ENCODE measurements at regions not wholly inside any gene's neighbourhood (a gene's known extent, or its start where the extent isn't known, plus 50 kb on each side); places are given as distances from the start of the nearest gene placed in this dataset.
A peak's percentile ranks its signal among the peaks of the same experiment; 100 is the strongest.

DNA sequence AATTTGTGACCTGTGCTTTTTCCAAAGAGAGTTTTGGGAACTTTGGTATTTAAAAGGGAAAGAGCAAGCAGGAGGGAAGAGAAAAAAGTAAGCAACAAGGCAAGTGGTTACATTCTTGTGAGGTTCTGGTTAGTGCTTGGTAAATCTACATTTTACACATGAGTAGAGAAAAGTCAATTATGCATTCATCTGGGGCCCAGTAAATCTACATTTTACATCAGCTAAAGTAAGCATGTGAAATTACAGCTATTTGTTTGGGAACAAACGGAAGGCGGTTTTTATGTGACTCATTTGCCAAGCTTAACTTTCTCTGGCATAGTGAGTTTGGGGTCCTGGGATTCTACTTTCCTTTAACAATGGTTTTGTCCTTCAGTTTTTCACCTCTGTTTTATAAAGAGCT, 102.2 kb downstream of the SNX18 start:
- no peak for DNase-seq
- Histone ChIP-seq H3K27me3 (no peaks in the 10 kb centered on the region), H3K9me3 (no peaks in the 10 kb centered on the region), H3K4me3 (no peak overlapping the region), H3K27ac (no peak overlapping the region), H3K4me1 (no peaks in the 10 kb centered on the region), H3K36me3 (no peaks in the 10 kb centered on the region)
- TF ChIP-seq POLR2A (IDR thresholded peaks at IDR 0.05) (no peak), CTCF (IDR thresholded peaks at IDR 0.05) (no peak)

GRCh38 chr5:54616518-54617220, 99.1 kb downstream of the SNX18 start:
- no peak overlapping the region for H3K4me3 ChIP-seq
- no peaks in the 10 kb centered on the region for H3K9me3 ChIP-seq
- H3K27ac ChIP-seq = peak overlapping the region in 1 of 4 donors; percentile 19
- H3K27me3 ChIP-seq = no peaks in the 10 kb centered on the region
- DNase-seq = no peak
- no peaks in the 10 kb centered on the region for H3K36me3 ChIP-seq
- no peaks in the 10 kb centered on the region for H3K4me1 ChIP-seq
- TF ChIP-seq POLR2A (IDR thresholded peaks at IDR 0.05) = no peak

GRCh38 chr5:54616031-54616430, 98.5 kb downstream of the SNX18 start:
- Histone ChIP-seq H3K27me3 (no peaks in the 10 kb centered on the region), H3K27ac (peak overlapping the region in 1 of 4 donors; percentile 19), H3K4me3 (no peak overlapping the region), H3K9me3 (no peaks in the 10 kb centered on the region), H3K4me1 (no peaks in the 10 kb centered on the region), H3K36me3 (no peaks in the 10 kb centered on the region)
- TF ChIP-seq CTCF (IDR thresholded peaks at IDR 0.05) (no peak), POLR2A (IDR thresholded peaks at IDR 0.05) (no peak)
- peak in 1 of 3 donors; percentile 60 for DNase-seq

GRCh38 chr5:54615381-54615780, 97.8 kb downstream of the SNX18 start:
- Histone ChIP-seq H3K4me3 (no peak overlapping the region), H3K9me3 (no peaks in the 10 kb centered on the region), H3K27me3 (no peaks in the 10 kb centered on the region), H3K36me3 (no peaks in the 10 kb centered on the region), H3K4me1 (no peaks in the 10 kb centered on the region), H3K27ac (no peak overlapping the region)
- DNase-seq = no peak
- no peak for TF ChIP-seq CTCF (IDR thresholded peaks at IDR 0.05)
- no peak for TF ChIP-seq POLR2A (IDR thresholded peaks at IDR 0.05)

- Histone ChIP-seq H3K27me3 (no peaks in the 10 kb centered on the region), H3K4me1 (no peaks in the 10 kb centered on the region), H3K36me3 (no peaks in the 10 kb centered on the region), H3K9me3 (no peaks in the 10 kb centered on the region), H3K4me3 (no peak overlapping the region), H3K27ac (no peak overlapping the region)
- no peak for DNase-seq
- no peak for TF ChIP-seq CTCF (IDR thresholded peaks at IDR 0.05)
- TF ChIP-seq POLR2A (IDR thresholded peaks at IDR 0.05) = no peak
Observed at GRCh38 chr5:54612711-54613110, 95.2 kb downstream of the SNX18 start.

DNA sequence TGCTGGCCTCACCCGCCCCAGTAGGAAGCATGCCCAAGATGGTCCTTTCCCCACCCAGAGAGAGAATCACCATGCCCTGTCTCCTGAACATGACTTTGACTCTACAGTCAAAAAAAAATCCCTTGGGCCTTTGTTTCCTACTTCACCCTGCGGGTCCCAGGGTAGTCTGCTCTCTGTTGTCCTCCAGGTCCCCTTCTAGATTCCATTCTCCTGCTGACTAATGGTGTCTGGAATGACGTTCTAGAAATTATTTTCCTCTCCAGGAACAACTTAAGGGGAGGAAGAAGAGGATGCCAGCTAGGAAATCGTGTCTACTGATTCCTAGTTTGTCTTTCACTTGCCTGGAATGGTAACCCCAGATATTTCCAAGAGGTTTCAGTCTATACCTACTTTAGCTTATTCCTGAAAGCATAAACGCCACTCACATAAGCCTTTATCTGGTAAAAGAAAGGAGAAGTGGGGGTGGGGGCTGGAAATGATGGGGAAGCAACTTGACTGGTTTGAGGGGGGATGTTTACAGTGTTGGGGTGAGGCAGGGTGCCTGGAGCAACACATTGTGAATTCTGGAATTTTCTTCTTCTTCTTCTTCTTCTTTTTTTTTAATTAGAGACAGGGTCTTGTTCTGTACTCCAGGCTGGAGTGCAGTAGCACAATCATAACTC, 93.9 kb downstream of the SNX18 start:
- H3K27ac ChIP-seq = peak overlapping the region in 1 of 4 donors; percentile 58
- no peaks in the 10 kb centered on the region for H3K27me3 ChIP-seq
- no peak overlapping the region for H3K4me3 ChIP-seq
- no peaks in the 10 kb centered on the region for H3K4me1 ChIP-seq
- TF ChIP-seq POLR2A (IDR thresholded peaks at IDR 0.05) = no peak
- TF ChIP-seq CTCF (IDR thresholded peaks at IDR 0.05) = no peak
- peak in 1 of 3 donors; percentile 21 for DNase-seq
- H3K36me3 ChIP-seq = no peaks in the 10 kb centered on the region
- no peaks in the 10 kb centered on the region for H3K9me3 ChIP-seq

All from Peyer's patch (tissue), 4 donors.